A673 (cell line): ENCODE measurements at regions not wholly inside any gene's neighbourhood (a gene's known extent, or its start where the extent isn't known, plus 50 kb on each side); places are given as distances from the start of the nearest gene placed in this dataset.
A peak's percentile ranks its signal among the peaks of the same experiment; 100 is the strongest.

Source experiments
- BruUV-seq: library from RNA; stranded (reverse); fragments of 400-500 nt; replicated peaks from 2 replicates; lab custom pipeline; 2021; lab: Mats Ljungman, UMichigan
- CTCF ChIA-PET: fragments of 300-600 bp; sonication (Branson Sonifier 250); formaldehyde crosslinking; loops from one replicate; lab custom pipeline; 2022; ENCODE audit warnings: antibody characterized with exemption; lab: Charles Lee
- POLR2A ChIA-PET: fragments of 300-600 bp; sonication (Branson Sonifier 250); formaldehyde crosslinking; loops from one replicate; lab custom pipeline; 2022; ENCODE audit warnings: antibody characterized with exemption; ENCODE audit not compliant: low non-redundant PET; lab: Charles Lee
- DNase-seq: peaks from one replicate; pipeline ENCODE4 v3.0.0-alpha.2; 2015; ENCODE audit warnings: low spot score
- H3K27ac ChIP-seq: fragments of 200-600 bp; sonication (generic); 2 replicates; pipeline ENCODE4 v1.5.1; 2016; ENCODE audit warnings: mixed run types, low read depth, mild to moderate bottlenecking, mixed read lengths, antibody characterized with exemption, low read length; ENCODE audit not compliant: poor library complexity, severe bottlenecking
- H3K27me3 ChIP-seq: fragments of 200-600 bp; sonication (generic); replicated peaks from 2 replicates; pipeline ENCODE4 v1.6.1; 2017; ENCODE audit warnings: mixed run types, low read depth, mild to moderate bottlenecking, mixed read lengths, antibody characterized with exemption, low read length; ENCODE audit not compliant: insufficient read depth, poor library complexity
- H3K36me3 ChIP-seq: fragments of 200-600 bp; sonication (generic); 2 replicates; pipeline ENCODE4 v1.6.1; 2016; ENCODE audit warnings: mixed run types, mild to moderate bottlenecking, mixed read lengths, antibody characterized with exemption, low read length; ENCODE audit not compliant: insufficient read depth, poor library complexity, severe bottlenecking
- H3K4me1 ChIP-seq: fragments of 200-600 bp; sonication (generic); 2 replicates; pipeline ENCODE4 v1.6.1; 2017; ENCODE audit warnings: mixed run types, mild to moderate bottlenecking, mixed read lengths, antibody characterized with exemption, low read length; ENCODE audit not compliant: insufficient read depth, poor library complexity, severe bottlenecking
- H3K4me3 ChIP-seq: fragments of 200-600 bp; sonication (generic); 2 replicates; pipeline ENCODE4 v1.5.1; 2016; ENCODE audit warnings: low read depth, mixed run types, mild to moderate bottlenecking, mixed read lengths, low read length; ENCODE audit not compliant: poor library complexity, severe bottlenecking
- H3K9me3 ChIP-seq: fragments of 200-600 bp; sonication (generic); 2 replicates; pipeline ENCODE4 v1.6.1; 2016; ENCODE audit warnings: mixed run types, low read depth, mild to moderate bottlenecking, mixed read lengths, antibody characterized with exemption, low read length; ENCODE audit not compliant: poor library complexity, severe bottlenecking
- EZH2 ChIP-seq: fragments of 200-600 bp; sonication (generic); IDR thresholded peaks from 2 replicates; pipeline ENCODE4 v1.6.1; 2017; ENCODE audit warnings: borderline replicate concordance, low read depth, mild to moderate bottlenecking, mixed read lengths, antibody characterized with exemption, low read length; ENCODE audit not compliant: poor library complexity, severe bottlenecking
- intact Hi-C: fragments of 100-400 bp; cut with micrococcal nuclease; formaldehyde crosslinking; loops from one replicate; pipeline ENCODE4 v1.10.0; 2022; ENCODE audit not compliant: unreplicated experiment
- TF ChIP-seq, protein P1 (sequence below): fragments of 300-800, 200-600 bp; sonication (generic); conservative IDR thresholded peaks from 2 replicates; pipeline ENCODE4 v1.5.1; 2017; ENCODE audit warnings: low read depth, mild to moderate bottlenecking, antibody characterized with exemption, low read length, moderate library complexity, mixed read lengths

DNA sequence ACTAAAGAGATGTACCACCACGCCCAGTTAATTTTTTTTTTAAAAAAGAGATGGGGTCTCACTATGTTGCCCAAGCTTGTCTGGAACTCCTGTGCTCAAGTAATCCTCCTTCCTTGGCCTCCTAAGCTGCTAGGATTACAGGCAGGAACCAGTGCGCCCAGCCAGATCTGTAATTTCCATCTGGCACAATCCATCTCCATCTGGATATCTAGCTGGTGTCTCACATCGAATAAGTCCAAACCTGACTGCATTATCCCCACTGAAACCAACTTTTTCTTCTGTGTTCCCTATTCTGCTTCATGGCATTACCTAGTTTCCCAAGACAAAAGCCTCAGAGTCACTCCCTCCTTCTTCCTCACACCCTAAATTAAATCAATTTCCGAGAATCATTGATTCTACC lies 125.8 kb upstream of the TEX13C start:
- Histone ChIP-seq H3K27ac (no peak overlapping the region), H3K4me3 (no peak overlapping the region), H3K4me1 (peaks cover 30% of the 10 kb centered on the region), H3K27me3 (no peaks in the 10 kb centered on the region), H3K9me3 (no peaks in the 10 kb centered on the region), H3K36me3 (no peaks in the 10 kb centered on the region)
- no peak for DNase-seq
- BruUV-seq: no TSS peak
- ChIA-PET POLR2A (no interaction called here), CTCF (no interaction called here)
- intact Hi-C loops: loop anchor here (10.0 kb wide), 1 partner anchor 979 kb away; no protein-coding TSS in a partner anchor
- no peak for TF ChIP-seq EZH2
- TF ChIP-seq, protein P1, sequence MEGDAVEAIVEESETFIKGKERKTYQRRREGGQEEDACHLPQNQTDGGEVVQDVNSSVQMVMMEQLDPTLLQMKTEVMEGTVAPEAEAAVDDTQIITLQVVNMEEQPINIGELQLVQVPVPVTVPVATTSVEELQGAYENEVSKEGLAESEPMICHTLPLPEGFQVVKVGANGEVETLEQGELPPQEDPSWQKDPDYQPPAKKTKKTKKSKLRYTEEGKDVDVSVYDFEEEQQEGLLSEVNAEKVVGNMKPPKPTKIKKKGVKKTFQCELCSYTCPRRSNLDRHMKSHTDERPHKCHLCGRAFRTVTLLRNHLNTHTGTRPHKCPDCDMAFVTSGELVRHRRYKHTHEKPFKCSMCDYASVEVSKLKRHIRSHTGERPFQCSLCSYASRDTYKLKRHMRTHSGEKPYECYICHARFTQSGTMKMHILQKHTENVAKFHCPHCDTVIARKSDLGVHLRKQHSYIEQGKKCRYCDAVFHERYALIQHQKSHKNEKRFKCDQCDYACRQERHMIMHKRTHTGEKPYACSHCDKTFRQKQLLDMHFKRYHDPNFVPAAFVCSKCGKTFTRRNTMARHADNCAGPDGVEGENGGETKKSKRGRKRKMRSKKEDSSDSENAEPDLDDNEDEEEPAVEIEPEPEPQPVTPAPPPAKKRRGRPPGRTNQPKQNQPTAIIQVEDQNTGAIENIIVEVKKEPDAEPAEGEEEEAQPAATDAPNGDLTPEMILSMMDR: no peak

DNA sequence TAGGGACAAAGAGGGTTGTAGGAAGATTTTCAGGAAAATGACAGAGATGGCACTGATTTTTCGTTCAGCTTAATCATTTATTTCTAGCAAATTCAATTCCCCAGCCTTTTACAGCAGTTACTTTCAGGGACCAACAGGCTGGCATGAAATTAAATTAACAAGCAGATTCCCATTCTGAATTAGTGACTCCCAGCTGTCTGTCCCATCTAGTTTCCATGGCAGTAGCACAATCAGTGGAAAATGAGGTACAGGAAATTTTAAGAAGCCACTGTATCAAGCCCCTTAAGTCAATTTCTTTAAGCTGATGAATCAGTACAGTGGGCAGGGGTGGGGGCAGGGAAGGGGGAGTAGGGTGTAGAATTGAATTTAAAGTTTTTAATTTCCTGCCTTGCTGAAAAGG lies 121.1 kb upstream of the TEX13C start:
- TF ChIP-seq, protein P1: no peak
- TF ChIP-seq EZH2: no peak
- Histone ChIP-seq H3K27me3 (no peaks in the 10 kb centered on the region), H3K36me3 (no peaks in the 10 kb centered on the region), H3K4me3 (peak overlapping the region; percentile 24), H3K9me3 (no peaks in the 10 kb centered on the region), H3K4me1 (peaks cover 34% of the 10 kb centered on the region), H3K27ac (peak overlapping the region; percentile 44)
- CTCF ChIA-PET: no interaction called here
- intact Hi-C loops: loop anchor here (10.0 kb wide), 1 partner anchor 984 kb away; no protein-coding TSS in a partner anchor
- DNase-seq: peak; percentile 50
- POLR2A ChIA-PET: no interaction called here
- no TSS peak for BruUV-seq

DNA sequence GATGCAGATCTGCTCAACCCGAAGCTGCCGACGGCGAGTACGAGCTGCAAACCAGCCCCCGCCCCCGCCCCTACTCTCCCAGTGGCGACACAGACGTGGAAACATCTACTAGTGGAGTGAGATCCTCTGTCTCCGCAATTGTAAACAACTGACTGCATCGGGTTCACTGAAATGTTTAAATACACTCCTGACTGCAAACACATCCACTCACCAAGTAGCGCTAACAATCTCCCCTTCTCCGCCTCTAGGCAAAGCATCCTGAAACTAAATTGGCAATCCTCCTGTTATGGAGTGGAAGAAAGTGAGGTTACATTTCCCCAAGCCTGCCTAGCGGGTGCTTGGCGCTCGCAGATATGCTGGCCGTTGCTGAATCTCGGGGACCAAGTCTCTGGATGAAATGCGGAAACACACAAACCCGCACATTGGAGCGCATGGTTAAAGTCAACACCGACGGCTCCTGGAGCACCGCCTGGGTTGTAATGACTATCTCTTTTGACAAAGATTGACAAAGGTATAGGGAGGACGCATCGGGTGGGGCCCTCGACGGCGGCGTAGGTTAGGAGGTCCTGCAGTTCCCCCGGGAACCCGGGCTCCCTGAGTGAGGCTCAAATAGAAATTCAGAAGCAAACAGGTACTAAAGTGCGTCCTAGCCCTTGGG lies 117.0 kb upstream of the TEX13C start:
- BruUV-seq: no TSS peak
- TF ChIP-seq, protein P1: no peak
- TF ChIP-seq EZH2: no peak
- intact Hi-C loops: loop anchor here (2.0 to 10.0 kb wide), 2 partner anchors 70 to 798 kb away; no protein-coding TSS in a partner anchor
- peak overlapping the region; percentile 76 for H3K27ac ChIP-seq
- DNase-seq: peak; percentile 54
- H3K4me1 ChIP-seq: peaks cover 26% of the 10 kb centered on the region
- peak overlapping the region; percentile 72 for H3K4me3 ChIP-seq
- H3K36me3 ChIP-seq: no peaks in the 10 kb centered on the region
- H3K9me3 ChIP-seq: no peaks in the 10 kb centered on the region
- H3K27me3 ChIP-seq: no peaks in the 10 kb centered on the region
- CTCF ChIA-PET: no interaction called here
- POLR2A ChIA-PET: no interaction called here
